Ovary (tissue), 7 donors: ENCODE measurements at regions not wholly inside any gene's neighbourhood (a gene's known extent, or its start where the extent isn't known, plus 50 kb on each side); places are given as distances from the start of the nearest gene placed in this dataset.

Experiments used
- DNase-seq, 5 donors: peaks; one replicate each; pipeline ENCODE4 v3.0.0-alpha.2; 2019 to 2020
- H3K27ac ChIP-seq, 2 donors: fragments of 200-600 bp; one replicate each; pipeline versions ENCODE4 v1.5.1 to v1.8.0; 2019 to 2022
- H3K27me3 ChIP-seq: fragments of 200-600 bp; one replicate; pipeline ENCODE4 v1.8.0; 2022
- H3K36me3 ChIP-seq: fragments of 200-600 bp; sonication (generic); one replicate; pipeline ENCODE4 v1.5.1; 2019
- H3K4me1 ChIP-seq: one replicate; pipeline ENCODE4 v1.8.1; 2013; ENCODE audit warnings: mild to moderate bottlenecking, moderate library complexity; ENCODE audit not compliant: insufficient read depth
- H3K4me3 ChIP-seq: fragments of 200-600 bp; sonication (generic); one replicate; pipeline ENCODE4 v1.5.1; 2017
- H3K9me3 ChIP-seq, 2 donors: fragments of 200-600 bp in 1 of 2; sonication (generic) in 1 of 2; one replicate each; pipeline versions ENCODE4 v1.5.1 to v1.8.1; 2013 to 2019; ENCODE audit warnings: mild to moderate bottlenecking in 1 of 2, moderate library complexity in 1 of 2
- CTCF ChIP-seq, 3 donors: fragments of 450-650 bp in 2 of 3; fragments of 200-600 bp in 1 of 3; IDR thresholded peaks; one replicate each; pipeline versions ENCODE4 v1.5.1 to v1.8.0; 2016 to 2022; ENCODE audit warnings: antibody characterized with exemption in 3 of 3, mild to moderate bottlenecking in 1 of 3
- EP300 ChIP-seq: sonication (generic); formaldehyde crosslinking; IDR thresholded peaks from one replicate; pipeline ENCODE4 v1.6.1; 2017; ENCODE audit warnings: antibody characterized with exemption
- POLR2A ChIP-seq: fragments of 450-650 bp; IDR thresholded peaks from one replicate; pipeline ENCODE4 v1.6.1; 2017; ENCODE audit warnings: antibody characterized with exemption, mild to moderate bottlenecking, moderate library complexity
- WGBS, 3 donors: extraction: QIAGEN DNeasy Blood & Tissue Kit in 1 of 3; methylation state at CpG; one replicate each; pipeline versions ENCODE4 v1.1.5 to v1.1.7; 2013 to 2017; 5-methylcytosine and 5-hydroxymethylcytosine counted together
- intact Hi-C, 4 donors: fragments of 100-400 bp; cut with DNase I; formaldehyde crosslinking; loops; one replicate each; pipeline versions ENCODE4 v1.11.0 to v1.15.1; 2022 to 2023
- donor health status: DM: no; HTN: no; CAD: no; lungs with moderate emphysema.
- donor health status: DM: no; HTN: no; CAD: no.
- donor health status: Bipolar disorder and iron deficiency.
- donor health status: DM: no; HTN: no; CAD: no.
- donor health status: DM: yes; HTN: yes; CAD: no.

- intact Hi-C loops = no loop called here
- no peak for TF ChIP-seq EP300
- TF ChIP-seq CTCF (IDR thresholded peaks at IDR 0.05) = no peak
- no peak for TF ChIP-seq POLR2A
- Histone ChIP-seq H3K4me3 (no peak overlapping the region), H3K4me1 (no peaks in the 10 kb centered on the region), H3K27me3 (no peaks in the 10 kb centered on the region), H3K36me3 (no peaks in the 10 kb centered on the region), H3K9me3 (no peaks in the 10 kb centered on the region), H3K27ac (no peak overlapping the region)
- WGBS, 3 donors = 85 to 88% (median 86%) methylated on average over 7 of the region's 7 CpGs
- no peak for DNase-seq
Observed at GRCh38 chr10:118939211-118940007, 90.1 kb upstream of the NANOS1 start.

- no peaks in the 10 kb centered on the region for H3K9me3 ChIP-seq
- no peak for DNase-seq
- no peaks in the 10 kb centered on the region for H3K36me3 ChIP-seq
- no peaks in the 10 kb centered on the region for H3K4me1 ChIP-seq
- 67 to 85% (median 68%) methylated on average over 1 of the region's 1 CpG for WGBS, 3 donors
- no peak overlapping the region for H3K27ac ChIP-seq
- TF ChIP-seq EP300 = no peak
- TF ChIP-seq CTCF (IDR thresholded peaks at IDR 0.05) = no peak
- no peak for TF ChIP-seq POLR2A
- intact Hi-C loops = no loop called here
- no peak overlapping the region for H3K4me3 ChIP-seq
- H3K27me3 ChIP-seq = no peaks in the 10 kb centered on the region
Observed at GRCh38 chr10:118940386-118940785, 89.1 kb upstream of the NANOS1 start.

DNA sequence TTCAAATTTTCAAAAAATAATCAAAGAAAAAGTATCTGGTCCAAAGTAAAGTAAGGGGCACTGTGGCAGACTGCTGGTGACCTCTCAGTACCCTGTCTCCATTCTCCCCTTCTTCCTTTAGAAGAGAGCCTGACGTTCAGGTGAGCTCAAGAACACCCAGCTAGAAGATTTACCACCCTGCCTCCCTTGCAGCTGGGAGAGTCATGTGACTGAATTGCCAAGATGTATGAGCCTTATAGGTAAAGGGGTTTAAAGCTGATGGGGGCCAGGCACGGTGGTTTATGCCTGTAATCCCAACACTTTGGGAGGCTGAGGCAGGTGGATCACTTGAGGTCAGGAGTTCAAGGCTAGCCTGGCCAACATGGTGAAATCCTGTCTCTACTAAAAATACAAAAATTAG is 86.3 kb upstream of the NANOS1 start:
- no peaks in the 10 kb centered on the region for H3K36me3 ChIP-seq
- H3K27me3 ChIP-seq = no peaks in the 10 kb centered on the region
- H3K9me3 ChIP-seq = no peaks in the 10 kb centered on the region
- TF ChIP-seq CTCF (IDR thresholded peaks at IDR 0.05) (no peak), POLR2A (no peak)
- intact Hi-C loops = no loop called here
- no peaks in the 10 kb centered on the region for H3K4me1 ChIP-seq
- DNase-seq = no peak
- H3K4me3 ChIP-seq = no peak overlapping the region
- no peak overlapping the region for H3K27ac ChIP-seq
- 44 to 71% (median 46%) methylated on average over 2 of the region's 2 CpGs for WGBS, 3 donors

DNA sequence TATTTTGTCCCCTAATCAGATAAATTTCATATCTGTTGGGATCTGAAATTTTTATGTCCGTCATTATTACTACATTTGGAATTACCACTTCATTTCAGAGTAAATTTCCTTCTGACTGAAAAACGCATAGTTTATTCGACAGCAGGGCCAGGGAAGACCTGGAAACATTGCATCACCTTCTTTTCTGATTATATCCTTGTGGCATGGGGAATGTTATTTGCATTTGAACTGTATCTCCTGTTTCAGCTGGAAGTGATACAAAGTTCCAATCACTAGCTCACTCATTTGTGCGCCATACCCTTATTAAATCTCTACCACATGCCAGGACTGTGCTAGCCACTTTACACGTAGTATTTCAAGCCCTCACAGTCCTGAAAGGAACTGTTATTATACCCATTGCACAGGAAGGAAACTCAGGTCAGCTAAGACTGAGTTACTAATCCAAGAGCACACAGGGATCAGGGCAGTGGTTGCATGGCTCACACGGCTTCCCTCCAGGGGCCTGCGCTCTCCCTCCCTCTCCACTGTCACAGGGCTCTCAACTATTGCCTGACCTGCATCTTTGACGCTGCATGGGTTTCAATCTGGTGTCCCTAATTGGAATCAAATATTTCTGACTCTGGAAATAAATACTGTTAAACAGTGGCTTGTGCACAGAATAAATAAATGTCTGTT is 84.4 kb upstream of the NANOS1 start:
- intact Hi-C loops = no loop called here
- Histone ChIP-seq H3K27me3 (no peaks in the 10 kb centered on the region), H3K4me3 (no peak overlapping the region), H3K27ac (no peak overlapping the region), H3K36me3 (no peaks in the 10 kb centered on the region), H3K4me1 (no peaks in the 10 kb centered on the region), H3K9me3 (no peaks in the 10 kb centered on the region)
- DNase-seq = no peak
- TF ChIP-seq POLR2A = no peak
- TF ChIP-seq CTCF (IDR thresholded peaks at IDR 0.05) = no peak
- no peak for TF ChIP-seq EP300
- WGBS, 3 donors = 79 to 86% (median 81%) methylated on average over 8 of the region's 8 CpGs
